NB4 (cell line): ENCODE measurements at regions not wholly inside any gene's neighbourhood (a gene's known extent, or its start where the extent isn't known, plus 50 kb on each side); places are given as distances from the start of the nearest gene placed in this dataset.

Experiments
- DNase-seq: peaks from one replicate; pipeline ENCODE4 v3.0.0; 2010; ENCODE audit warnings: low read depth
- H3K4me3 ChIP-seq: one replicate; pipeline ENCODE4 v1.5.1; 2011; ENCODE audit warnings: mild to moderate bottlenecking, low read depth, low read length, moderate library complexity
- MYC ChIP-seq: IDR thresholded peaks from 2 replicates; pipeline ENCODE4 v1.6.1; 2011; ENCODE audit warnings: low read depth, low read length
- POLR2A ChIP-seq: IDR thresholded peaks from 2 replicates; pipeline ENCODE4 v1.6.1; 2011; ENCODE audit warnings: mild to moderate bottlenecking; ENCODE audit not compliant: insufficient read length; ENCODE audit errors: extremely low read depth
- TF ChIP-seq, protein P1 (sequence below): IDR thresholded peaks from 2 replicates; pipeline ENCODE4 v1.6.1; 2011; ENCODE audit warnings: low read depth, low read length
- TF ChIP-seq, protein P2 (sequence below): IDR thresholded peaks from one replicate; pipeline ENCODE4 v1.5.1; 2012; ENCODE audit warnings: low read depth, low read length

DNA sequence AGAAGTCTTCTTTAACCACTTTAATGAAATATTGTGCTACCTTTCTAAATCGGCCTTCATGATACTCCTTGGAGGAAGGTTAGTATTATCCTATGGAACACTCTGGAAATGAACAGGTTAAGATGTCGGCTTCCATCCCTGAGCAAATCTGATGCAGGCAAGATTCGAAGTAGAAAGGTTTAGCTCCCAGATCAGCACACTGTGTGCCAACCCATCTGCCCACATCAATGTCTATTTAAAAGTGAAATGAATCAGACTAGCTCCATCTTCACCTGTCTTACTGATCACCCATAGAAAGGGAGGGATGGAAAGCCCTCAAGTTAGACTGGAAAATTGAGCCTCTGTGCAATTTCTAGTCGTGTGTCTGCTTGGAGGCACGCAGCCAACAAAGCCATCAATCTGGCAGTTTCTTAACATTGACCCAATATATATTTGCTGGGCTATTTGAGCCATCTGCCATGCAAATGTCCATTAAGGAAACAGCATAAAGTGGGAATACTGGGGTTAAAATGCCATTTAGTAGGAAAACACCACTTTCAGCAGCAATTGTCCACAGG is 506.1 kb downstream of the RMST start:
- DNase-seq = no peak
- TF ChIP-seq, protein P1, sequence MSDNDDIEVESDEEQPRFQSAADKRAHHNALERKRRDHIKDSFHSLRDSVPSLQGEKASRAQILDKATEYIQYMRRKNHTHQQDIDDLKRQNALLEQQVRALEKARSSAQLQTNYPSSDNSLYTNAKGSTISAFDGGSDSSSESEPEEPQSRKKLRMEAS = no peak
- no peak for TF ChIP-seq POLR2A
- TF ChIP-seq MYC = no peak
- TF ChIP-seq, protein P2, sequence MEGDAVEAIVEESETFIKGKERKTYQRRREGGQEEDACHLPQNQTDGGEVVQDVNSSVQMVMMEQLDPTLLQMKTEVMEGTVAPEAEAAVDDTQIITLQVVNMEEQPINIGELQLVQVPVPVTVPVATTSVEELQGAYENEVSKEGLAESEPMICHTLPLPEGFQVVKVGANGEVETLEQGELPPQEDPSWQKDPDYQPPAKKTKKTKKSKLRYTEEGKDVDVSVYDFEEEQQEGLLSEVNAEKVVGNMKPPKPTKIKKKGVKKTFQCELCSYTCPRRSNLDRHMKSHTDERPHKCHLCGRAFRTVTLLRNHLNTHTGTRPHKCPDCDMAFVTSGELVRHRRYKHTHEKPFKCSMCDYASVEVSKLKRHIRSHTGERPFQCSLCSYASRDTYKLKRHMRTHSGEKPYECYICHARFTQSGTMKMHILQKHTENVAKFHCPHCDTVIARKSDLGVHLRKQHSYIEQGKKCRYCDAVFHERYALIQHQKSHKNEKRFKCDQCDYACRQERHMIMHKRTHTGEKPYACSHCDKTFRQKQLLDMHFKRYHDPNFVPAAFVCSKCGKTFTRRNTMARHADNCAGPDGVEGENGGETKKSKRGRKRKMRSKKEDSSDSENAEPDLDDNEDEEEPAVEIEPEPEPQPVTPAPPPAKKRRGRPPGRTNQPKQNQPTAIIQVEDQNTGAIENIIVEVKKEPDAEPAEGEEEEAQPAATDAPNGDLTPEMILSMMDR = no peak
- no peak overlapping the region for H3K4me3 ChIP-seq

GRCh38 chr12:97977870-97978405 is 515.3 kb downstream of the RMST start:
- no peak overlapping the region for H3K4me3 ChIP-seq
- DNase-seq = no peak
- TF ChIP-seq, protein P1 = no peak
- TF ChIP-seq POLR2A (no peak), MYC (no peak)
- TF ChIP-seq, protein P2 = no peak

GRCh38 chr12:97982684-97983083 is 520.1 kb downstream of the RMST start:
- TF ChIP-seq, protein P1 = no peak
- TF ChIP-seq MYC (no peak), POLR2A (no peak)
- TF ChIP-seq, protein P2 = no peak
- DNase-seq = no peak
- no peak overlapping the region for H3K4me3 ChIP-seq

GRCh38 chr12:97983796-97984195 is 521.2 kb downstream of the RMST start:
- H3K4me3 ChIP-seq = no peak overlapping the region
- TF ChIP-seq, protein P1 = no peak
- TF ChIP-seq MYC (no peak), POLR2A (no peak)
- TF ChIP-seq, protein P2 = no peak
- no peak for DNase-seq

- no peak for TF ChIP-seq MYC
- TF ChIP-seq, protein P2 = no peak
- TF ChIP-seq, protein P1 = no peak
- no peak for TF ChIP-seq POLR2A
- no peak for DNase-seq
- no peak overlapping the region for H3K4me3 ChIP-seq
These were observed 521.8 kb downstream of the RMST start for GRCh38 chr12:97984436-97984835.
